NOMO-1 (cell line): ENCODE measurements at regions not wholly inside any gene's neighbourhood (a gene's known extent, or its start where the extent isn't known, plus 50 kb on each side); places are given as distances from the start of the nearest gene placed in this dataset.
A peak's percentile ranks its signal among the peaks of the same experiment; 100 is the strongest.

Source experiments
- DNase-seq, 2 experiments: peaks; one replicate each; lab custom pipeline; 2025; ENCODE audit not compliant: unreplicated experiment in 2 of 2; lab: John Stamatoyannopoulos, UW

GRCh38 chr7:17152721-17153120 lies 145.7 kb upstream of the AHR start:
- DNase-seq, result peak; percentile 92 to 94

GRCh38 chr7:17153536-17153935 lies 144.9 kb upstream of the AHR start:
- peak in 1 of 2 experiments; percentile 60 for DNase-seq

- DNase-seq, result no peak
Observed at GRCh38 chr7:17155529-17155928, 142.9 kb upstream of the AHR start.

GRCh38 chr7:17158261-17158660 lies 140.2 kb upstream of the AHR start:
- no peak for DNase-seq

GRCh38 chr7:17159500-17160037 lies 138.9 kb upstream of the AHR start:
- no peak for DNase-seq

- no peak for DNase-seq
Observed at GRCh38 chr7:17166824-17167379, 131.6 kb upstream of the AHR start.

- no peak for DNase-seq
Observed at GRCh38 chr7:17168416-17168815, 130.0 kb upstream of the AHR start.

GRCh38 chr7:17171427-17171826 lies 127.0 kb upstream of the AHR start:
- no peak for DNase-seq

- DNase-seq, result no peak
Observed at GRCh38 chr7:17176371-17177032, 122.0 kb upstream of the AHR start.

- DNase-seq, result no peak
Observed at GRCh38 chr7:17178545-17178944, 119.9 kb upstream of the AHR start.

- DNase-seq, result no peak
Observed at GRCh38 chr7:17181482-17181881, 117.0 kb upstream of the AHR start.

- peak in 1 of 2 experiments; percentile 8 for DNase-seq
Observed at GRCh38 chr7:17183630-17184328, 114.7 kb upstream of the AHR start.

GRCh38 chr7:17184805-17185689 lies 113.4 kb upstream of the AHR start:
- DNase-seq, result no peak

- peak; percentile 61 to 88 for DNase-seq
Observed at GRCh38 chr7:17185690-17186070, 112.8 kb upstream of the AHR start.

- DNase-seq, result no peak
Observed at GRCh38 chr7:17186745-17187530, 111.5 kb upstream of the AHR start.

- no peak for DNase-seq
Observed at GRCh38 chr7:17194656-17195055, 103.8 kb upstream of the AHR start.

- peak in 1 of 2 experiments; percentile 13 for DNase-seq
Observed at GRCh38 chr7:17195576-17195975, 102.9 kb upstream of the AHR start.

- DNase-seq, result no peak
Observed at GRCh38 chr7:17205910-17206309, 92.5 kb upstream of the AHR start.

- no peak for DNase-seq
Observed at GRCh38 chr7:17206349-17206905, 92.0 kb upstream of the AHR start.

- no peak for DNase-seq
Observed at GRCh38 chr7:17207220-17207619, 91.2 kb upstream of the AHR start.
